ENCODE measurements at regions not wholly inside any gene's neighbourhood (a gene's known extent, or its start where the extent isn't known, plus 50 kb on each side); places are given as distances from the start of the nearest gene placed in this dataset.

DNA sequence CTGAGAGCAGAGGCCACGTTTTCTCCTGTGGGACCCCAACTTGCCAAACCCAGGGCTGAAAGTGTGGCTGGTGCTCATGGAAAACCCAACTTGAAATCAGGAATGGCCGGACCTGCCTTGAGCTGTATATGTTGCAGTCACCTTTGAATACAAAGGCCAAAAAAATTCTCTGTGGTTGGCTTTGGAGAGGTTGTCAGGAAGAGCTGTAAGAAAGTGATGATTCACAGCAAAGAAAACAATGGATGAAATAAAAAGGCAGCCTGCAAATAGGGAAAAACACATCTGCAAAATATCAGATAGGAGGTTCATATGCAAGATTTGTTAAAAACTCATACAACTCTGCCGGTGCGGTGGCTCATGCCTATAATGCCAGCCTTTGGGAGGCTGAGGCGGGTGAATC is 715.8 kb downstream of the UQCRFS1 start:
- in situ Hi-C loops (cut with MboI; ENCODE audit: low pct_unique_long_range_greater_than_20kb in 2 of 9, low sequenced_read_pairs in 9 of 9, unreplicated experiment in 9 of 9), result no loop called here
- Histone ChIP-seq H3K4me3 (no peak overlapping the region), H3K4me1 (replicated peaks in 1 of 2) (peaks cover 17 to 30% of the 10 kb centered on the region in 2 donors), H3K27ac (no peak overlapping the region)
- no peak for ATAC-seq (replicated peaks in 6 of 8)
- 0 to 100% (median 80%) methylated on average over 1 to 5 of the region's 5 CpGs; no CpG with 5 or more reads in 3 of the 10 experiments for WGBS, 10 experiments

DNA sequence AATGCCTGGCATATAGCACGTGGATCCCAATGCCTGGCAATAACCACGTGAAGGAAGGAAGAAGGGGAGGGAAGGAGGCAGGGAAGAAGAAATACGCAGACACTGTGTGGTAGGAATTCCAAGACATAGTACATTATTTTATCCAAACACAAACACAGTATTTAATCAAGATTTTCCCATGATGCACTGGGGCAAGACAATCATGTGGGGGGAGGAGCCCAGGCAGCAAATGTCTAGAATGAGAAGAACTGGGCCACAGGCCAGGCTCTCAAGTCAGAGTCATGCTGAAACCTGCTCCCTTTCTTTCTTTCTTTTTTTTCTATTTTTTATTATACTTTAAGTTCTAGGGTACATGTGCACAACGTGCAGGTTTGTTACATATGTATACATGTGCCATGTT is 717.9 kb downstream of the UQCRFS1 start:
- H3K4me3 ChIP-seq, result no peak overlapping the region
- H3K4me1 ChIP-seq (replicated peaks in 1 of 2), result peaks cover 18 to 33% of the 10 kb centered on the region in 2 donors
- WGBS, 10 experiments, result 58 to 92% (median 84%) methylated on average over 1 to 3 of the region's 4 CpGs; no CpG with 5 or more reads in 4 of the 10 experiments
- no peak for ATAC-seq (replicated peaks in 6 of 8)
- H3K27ac ChIP-seq, result no peak overlapping the region
- in situ Hi-C loops (cut with MboI; ENCODE audit: low pct_unique_long_range_greater_than_20kb in 2 of 9, low sequenced_read_pairs in 9 of 9, unreplicated experiment in 9 of 9), result no loop called here

DNA sequence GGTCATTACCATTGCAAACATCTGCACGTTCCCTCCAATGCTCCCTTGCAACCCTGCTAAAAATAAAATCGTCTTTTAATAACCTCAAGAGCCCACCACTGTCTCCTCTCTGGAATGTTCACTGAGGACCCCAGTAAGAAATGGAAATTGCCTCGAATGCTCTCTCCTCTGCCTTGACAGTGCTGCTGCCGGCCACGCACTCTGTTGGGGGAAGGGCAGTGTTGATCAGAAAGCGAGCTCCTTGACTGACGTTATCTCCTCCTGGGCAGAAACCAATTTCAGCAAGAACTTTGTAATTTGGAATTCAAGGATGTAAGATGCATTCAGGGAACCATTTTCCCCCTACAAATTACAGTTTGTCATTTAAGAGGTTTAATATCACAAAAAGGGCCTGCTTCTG is 718.5 kb downstream of the UQCRFS1 start:
- in situ Hi-C loops (cut with MboI; ENCODE audit: low pct_unique_long_range_greater_than_20kb in 2 of 9, low sequenced_read_pairs in 9 of 9, unreplicated experiment in 9 of 9), result no loop called here
- ATAC-seq (replicated peaks in 6 of 8), result peak in 5 of 8 experiments; percentile 7 to 39 (median 30)
- 0 to 50% (median 29%) methylated on average over 1 to 7 of the region's 7 CpGs; no CpG with 5 or more reads in 3 of the 10 experiments for WGBS, 10 experiments
- no peak overlapping the region for H3K4me3 ChIP-seq
- no peak overlapping the region for H3K27ac ChIP-seq
- H3K4me1 ChIP-seq (replicated peaks in 1 of 2), result peaks cover 20 to 34% of the 10 kb centered on the region in 2 donors

GRCh38 chr19:28493884-28494283 is 719.1 kb downstream of the UQCRFS1 start:
- no peak overlapping the region for H3K27ac ChIP-seq
- ATAC-seq (replicated peaks in 6 of 8), result peak in 5 of 8 experiments; percentile 78 to 87 (median 80)
- H3K4me1 ChIP-seq (replicated peaks in 1 of 2), result peaks cover 20 to 34% of the 10 kb centered on the region in 2 donors
- 0 to 86% (median 27%) methylated on average over 1 to 5 of the region's 5 CpGs; no CpG with 5 or more reads in 3 of the 10 experiments for WGBS, 10 experiments
- no peak overlapping the region for H3K4me3 ChIP-seq
- in situ Hi-C loops (cut with MboI; ENCODE audit: low pct_unique_long_range_greater_than_20kb in 2 of 9, low sequenced_read_pairs in 9 of 9, unreplicated experiment in 9 of 9), result no loop called here

DNA sequence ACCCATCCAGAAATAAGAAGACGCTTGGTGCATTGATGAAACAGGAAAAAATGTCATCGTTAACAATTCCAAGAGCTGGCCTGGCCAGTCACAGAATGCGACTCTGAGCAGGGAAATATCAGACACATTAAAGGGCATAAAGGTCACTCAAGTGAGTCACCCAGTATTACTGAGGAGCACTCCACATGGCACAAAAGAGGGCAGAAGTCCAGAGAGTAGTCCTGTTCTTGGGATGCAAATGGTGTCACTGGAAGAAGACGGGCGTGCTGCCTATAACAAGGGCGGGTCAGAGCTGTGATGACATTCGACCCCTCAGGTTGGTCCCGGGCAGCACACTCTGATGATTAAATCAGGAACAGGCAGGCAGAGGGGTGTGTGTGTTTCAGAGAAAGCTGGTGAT is 720.3 kb downstream of the UQCRFS1 start:
- peaks cover 20 to 39% of the 10 kb centered on the region in 2 donors for H3K4me1 ChIP-seq (replicated peaks in 1 of 2)
- 7 to 100% (median 67%) methylated on average over 1 to 8 of the region's 8 CpGs; no CpG with 5 or more reads in 1 of the 10 experiments for WGBS, 10 experiments
- H3K4me3 ChIP-seq, result no peak overlapping the region
- ATAC-seq (replicated peaks in 6 of 8), result peak in 6 of 8 experiments; percentile 22 to 90 (median 53)
- no peak overlapping the region for H3K27ac ChIP-seq
- in situ Hi-C loops (cut with MboI; ENCODE audit: low pct_unique_long_range_greater_than_20kb in 2 of 9, low sequenced_read_pairs in 9 of 9, unreplicated experiment in 9 of 9), result no loop called here

- no peak overlapping the region for H3K27ac ChIP-seq
- ATAC-seq (replicated peaks in 6 of 8), result peak in 1 of 8 experiments; percentile 8
- in situ Hi-C loops (cut with MboI; ENCODE audit: low pct_unique_long_range_greater_than_20kb in 2 of 9, low sequenced_read_pairs in 9 of 9, unreplicated experiment in 9 of 9), result no loop called here
- no peak overlapping the region for H3K4me3 ChIP-seq
- peaks cover 20 to 39% of the 10 kb centered on the region in 2 donors for H3K4me1 ChIP-seq (replicated peaks in 1 of 2)
Measured at GRCh38 chr19:28492201-28492600, 720.8 kb downstream of the UQCRFS1 start.

- H3K4me3 ChIP-seq, result no peak overlapping the region
- H3K4me1 ChIP-seq (replicated peaks in 1 of 2), result peaks cover 26 to 48% of the 10 kb centered on the region in 2 donors
- H3K27ac ChIP-seq, result no peak overlapping the region
- WGBS, 10 experiments, result 0 to 97% (median 76%) methylated on average over 1 to 13 of the region's 13 CpGs; no CpG with 5 or more reads in 4 of the 10 experiments
- in situ Hi-C loops (cut with MboI; ENCODE audit: low pct_unique_long_range_greater_than_20kb in 2 of 9, low sequenced_read_pairs in 9 of 9, unreplicated experiment in 9 of 9), result no loop called here
- no peak for ATAC-seq (replicated peaks in 6 of 8)
Measured at GRCh38 chr19:28489776-28490175, 723.2 kb downstream of the UQCRFS1 start.

DNA sequence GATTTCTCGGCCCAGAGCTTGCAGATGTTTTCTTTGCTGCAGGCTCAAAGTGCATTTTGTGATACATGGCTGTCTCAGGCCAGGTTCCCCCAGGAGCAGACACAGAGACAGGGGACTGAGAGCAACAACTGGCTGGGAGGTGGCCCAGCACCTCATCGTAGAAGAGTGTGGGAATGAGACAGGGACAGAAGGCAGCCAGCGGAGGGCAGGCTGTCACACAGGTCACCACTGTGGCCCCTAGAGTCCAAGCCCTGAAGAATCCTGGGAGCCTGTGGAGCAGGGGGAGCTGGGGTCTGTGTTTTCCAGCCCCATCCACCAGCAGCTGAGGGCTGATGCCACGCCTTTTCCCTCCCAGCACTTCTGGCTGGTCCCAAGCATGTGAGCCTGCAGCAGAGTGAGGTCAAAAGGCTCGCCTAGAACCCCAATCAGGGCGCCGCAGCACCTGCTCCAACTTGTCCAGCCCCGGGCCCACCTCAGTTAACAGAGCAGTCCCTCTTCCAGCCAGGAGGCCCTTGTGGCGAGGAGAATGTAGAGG is 723.8 kb downstream of the UQCRFS1 start:
- H3K4me3 ChIP-seq, result no peak overlapping the region
- whole genome bisulfite sequencing, 10 experiments, result 0 to 100% (median 56%) methylated on average over 1 to 4 of the region's 9 CpGs; no CpG with 5 or more reads in 6 of the 10 experiments
- peaks cover 20 to 42% of the 10 kb centered on the region in 2 donors for H3K4me1 ChIP-seq (replicated peaks in 1 of 2)
- H3K27ac ChIP-seq, result no peak overlapping the region
- ATAC-seq (replicated peaks in 6 of 8), result no peak
- in situ Hi-C loops (cut with MboI; ENCODE audit: low pct_unique_long_range_greater_than_20kb in 2 of 9, low sequenced_read_pairs in 9 of 9, unreplicated experiment in 9 of 9), result no loop called here

DNA sequence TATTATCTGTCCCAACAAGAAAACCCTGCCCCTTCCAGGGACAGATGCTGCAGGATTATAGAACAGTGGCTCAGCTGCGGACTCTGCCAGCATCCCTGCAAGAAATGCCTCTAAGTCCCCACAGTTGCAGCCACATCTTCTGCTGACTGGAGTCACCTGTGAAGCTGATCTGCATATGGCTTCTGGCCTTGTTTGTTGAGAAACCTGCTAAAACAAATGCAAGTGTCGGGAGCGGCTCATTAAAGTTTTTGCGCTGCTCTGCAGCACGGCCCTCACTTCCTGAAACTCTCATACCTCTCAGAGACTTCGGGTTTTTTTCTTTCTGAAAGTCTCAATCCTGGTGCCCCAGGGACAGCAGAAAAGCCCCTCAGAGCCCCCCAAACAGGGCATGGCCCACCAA is 725.0 kb downstream of the UQCRFS1 start:
- WGBS, 10 experiments, result 6 to 100% (median 80%) methylated on average over 1 to 6 of the region's 6 CpGs; no CpG with 5 or more reads in 2 of the 10 experiments
- no peak for ATAC-seq (replicated peaks in 6 of 8)

GRCh38 chr19:28486926-28487325 is 726.0 kb downstream of the UQCRFS1 start:
- Histone ChIP-seq H3K4me1 (replicated peaks in 1 of 2) (peaks cover 8 to 27% of the 10 kb centered on the region in 2 donors), H3K27ac (peak overlapping the region in 1 of 2 donors; percentile 64), H3K4me3 (no peak overlapping the region)
- in situ Hi-C loops (cut with MboI; ENCODE audit: low pct_unique_long_range_greater_than_20kb in 2 of 9, low sequenced_read_pairs in 9 of 9, unreplicated experiment in 9 of 9), result no loop called here
- no peak for ATAC-seq (replicated peaks in 6 of 8)

More for the DNA sequence above, 725.0 kb downstream of the UQCRFS1 start:
- H3K27ac ChIP-seq, result no peak overlapping the region
- no peak overlapping the region for H3K4me3 ChIP-seq
- in situ Hi-C loops (cut with MboI; ENCODE audit: low pct_unique_long_range_greater_than_20kb in 2 of 9, low sequenced_read_pairs in 9 of 9, unreplicated experiment in 9 of 9), result no loop called here
- H3K4me1 ChIP-seq (replicated peaks in 1 of 2), result peaks cover 15 to 34% of the 10 kb centered on the region in 2 donors

DNA sequence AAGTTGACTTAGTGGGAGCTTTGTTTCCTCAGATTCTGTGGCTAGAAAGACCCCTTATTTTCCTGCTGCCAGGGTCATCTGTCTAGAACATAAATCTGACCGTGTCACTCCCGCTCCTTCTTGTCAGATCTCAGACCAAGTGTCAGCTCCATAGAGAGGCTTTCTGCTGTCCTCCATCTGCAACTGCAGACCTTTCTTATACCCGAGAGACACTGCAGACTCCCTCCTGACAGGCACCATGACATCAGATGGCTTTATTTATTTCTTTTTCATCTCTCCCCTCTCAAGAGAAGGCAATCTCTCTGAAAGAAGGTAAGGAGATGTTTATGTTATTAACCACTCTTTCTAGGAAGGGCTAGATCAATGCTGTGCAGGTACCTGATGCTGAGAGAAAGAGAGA is 726.5 kb downstream of the UQCRFS1 start:
- 21 to 89% (median 64%) methylated on average over 1 to 3 of the region's 3 CpGs; no CpG with 5 or more reads in 2 of the 10 experiments for WGBS, 10 experiments
- in situ Hi-C loops (cut with MboI; ENCODE audit: low pct_unique_long_range_greater_than_20kb in 2 of 9, low sequenced_read_pairs in 9 of 9, unreplicated experiment in 9 of 9), result no loop called here

GRCh38 chr19:28485292-28485691 is 727.7 kb downstream of the UQCRFS1 start:
- Histone ChIP-seq H3K4me3 (no peak overlapping the region), H3K27ac (no peak overlapping the region), H3K4me1 (replicated peaks in 1 of 2) (peaks cover 8 to 23% of the 10 kb centered on the region in 2 donors)
- 0 to 68% (median 40%) methylated on average over 1 to 7 of the region's 9 CpGs; no CpG with 5 or more reads in 3 of the 10 experiments for WGBS, 10 experiments
- peak in 2 of 8 experiments; percentile 20 to 40 for ATAC-seq (replicated peaks in 6 of 8)
- in situ Hi-C loops (cut with MboI; ENCODE audit: low pct_unique_long_range_greater_than_20kb in 2 of 9, low sequenced_read_pairs in 9 of 9, unreplicated experiment in 9 of 9), result no loop called here

More for the DNA sequence above, 726.5 kb downstream of the UQCRFS1 start:
- peaks cover 8 to 27% of the 10 kb centered on the region in 2 donors for H3K4me1 ChIP-seq (replicated peaks in 1 of 2)
- ATAC-seq (replicated peaks in 6 of 8), result peak in 3 of 8 experiments; percentile 55 to 73 (median 65)
- no peak overlapping the region for H3K4me3 ChIP-seq
- peak overlapping the region in 1 of 2 donors; percentile 64 for H3K27ac ChIP-seq

GRCh38 chr19:28483197-28483596 is 729.8 kb downstream of the UQCRFS1 start:
- Histone ChIP-seq H3K4me1 (replicated peaks in 1 of 2) (peaks cover 5 to 17% of the 10 kb centered on the region in 2 donors), H3K27ac (no peak overlapping the region), H3K4me3 (no peak overlapping the region)
- in situ Hi-C loops (cut with MboI; ENCODE audit: low pct_unique_long_range_greater_than_20kb in 2 of 9, low sequenced_read_pairs in 9 of 9, unreplicated experiment in 9 of 9), result no loop called here
- no peak for ATAC-seq (replicated peaks in 6 of 8)
- 29 to 100% (median 85%) methylated on average over 1 to 3 of the region's 3 CpGs; no CpG with 5 or more reads in 2 of the 10 experiments for WGBS, 10 experiments

GRCh38 chr19:28482221-28482620 is 730.7 kb downstream of the UQCRFS1 start:
- 7 to 100% (median 62%) methylated on average over 1 to 3 of the region's 3 CpGs; no CpG with 5 or more reads in 4 of the 10 experiments for WGBS, 10 experiments
- no peak overlapping the region for H3K4me3 ChIP-seq
- peak in 7 of 8 experiments; percentile 30 to 91 (median 64) for ATAC-seq (replicated peaks in 6 of 8)
- H3K4me1 ChIP-seq (replicated peaks in 1 of 2), result peaks cover 5 to 12% of the 10 kb centered on the region in 2 donors
- in situ Hi-C loops (cut with MboI; ENCODE audit: low pct_unique_long_range_greater_than_20kb in 2 of 9, low sequenced_read_pairs in 9 of 9, unreplicated experiment in 9 of 9), result no loop called here
- H3K27ac ChIP-seq, result no peak overlapping the region

Measured in motor neuron (in vitro differentiated cells).